Tibial artery (tissue), 4 donors: ENCODE measurements at regions not wholly inside any gene's neighbourhood (a gene's known extent, or its start where the extent isn't known, plus 50 kb on each side); places are given as distances from the start of the nearest gene placed in this dataset.
"Not testable (repeated sequence)": the region's sequence is repeated elsewhere in the genome, so short reads cannot be mapped to it uniquely, and the experiment has no call there.

ENCODE experiments used
- DNase-seq, 2 donors: peaks; one replicate each; pipeline ENCODE4 v3.0.0-alpha.2; 2019
- H3K27ac ChIP-seq, 2 donors: fragments of 200-600 bp; sonication (generic) in 1 of 2; 1 replicate in 1 of 2; 2 replicates in 1 of 2; pipeline ENCODE4 v1.5.1; 2018 to 2019; ENCODE audit warnings: mild to moderate bottlenecking in 1 of 2
- H3K27me3 ChIP-seq, 2 donors: fragments of 200-600 bp; sonication (generic) in 1 of 2; one replicate each; pipeline versions ENCODE4 v1.5.1 to v1.6.0; 2016 to 2019
- H3K36me3 ChIP-seq, 3 donors: fragments of 200-600 bp; sonication (generic) in 2 of 3; one replicate each; pipeline ENCODE4 v1.5.1; 2016 to 2019; ENCODE audit warnings: mild to moderate bottlenecking in 2 of 3
- H3K4me1 ChIP-seq, 4 donors: fragments of 200-600 bp; sonication (generic) in 2 of 4; 1 replicate in 3 of 4; 2 replicates in 1 of 4; pipeline ENCODE4 v1.5.1; 2016 to 2019
- H3K4me3 ChIP-seq, 2 donors: fragments of 200-600 bp; sonication (generic) in 1 of 2; 1 replicate in 1 of 2; 2 replicates in 1 of 2; pipeline ENCODE4 v1.5.1; 2018 to 2019; ENCODE audit warnings: mild to moderate bottlenecking in 2 of 2
- H3K9me3 ChIP-seq, 3 donors: fragments of 200-600 bp; sonication (generic) in 1 of 3; one replicate each; pipeline ENCODE4 v1.5.1; 2016 to 2019
- intact Hi-C: fragments of 100-400 bp; cut with DNase I; formaldehyde crosslinking; loops from one replicate; pipeline ENCODE4 v1.15.0; 2023; ENCODE audit warnings: low total_unique reads
- TF ChIP-seq, protein P1 (sequence below), 2 experiments: fragments of 200-600 bp in 1 of 2; fragments of 450-650 bp in 1 of 2; IDR thresholded peaks; one replicate each; pipeline ENCODE4 v1.5.1; 2017 to 2019; ENCODE audit warnings: antibody characterized with exemption in 2 of 2, mild to moderate bottlenecking in 1 of 2, moderate library complexity in 1 of 2

DNA sequence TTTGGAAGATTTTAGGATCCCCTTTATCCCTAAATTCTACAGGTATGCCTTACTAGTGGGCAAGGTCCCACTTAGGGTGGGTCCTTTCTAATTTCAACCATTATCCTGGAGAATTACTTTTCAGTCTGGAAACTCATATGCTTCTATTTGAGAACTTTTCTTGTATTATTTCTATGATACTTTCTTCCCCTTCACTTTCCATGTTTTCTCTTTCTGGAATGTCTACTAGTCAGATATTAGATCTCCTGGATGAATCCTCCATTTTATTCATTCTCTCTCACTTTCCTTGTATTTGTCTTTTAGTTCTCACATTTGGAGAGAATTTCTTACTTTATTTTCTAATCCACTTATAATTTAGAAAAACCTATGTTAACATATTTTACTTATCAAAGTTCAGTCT lies 83.9 kb upstream of the SIPA1L2 start:
- no peaks in the 10 kb centered on the region for H3K36me3 ChIP-seq
- H3K4me3 ChIP-seq = no peak overlapping the region
- no peak overlapping the region for H3K27ac ChIP-seq
- H3K4me1 ChIP-seq = no peaks in the 10 kb centered on the region
- TF ChIP-seq, protein P1, sequence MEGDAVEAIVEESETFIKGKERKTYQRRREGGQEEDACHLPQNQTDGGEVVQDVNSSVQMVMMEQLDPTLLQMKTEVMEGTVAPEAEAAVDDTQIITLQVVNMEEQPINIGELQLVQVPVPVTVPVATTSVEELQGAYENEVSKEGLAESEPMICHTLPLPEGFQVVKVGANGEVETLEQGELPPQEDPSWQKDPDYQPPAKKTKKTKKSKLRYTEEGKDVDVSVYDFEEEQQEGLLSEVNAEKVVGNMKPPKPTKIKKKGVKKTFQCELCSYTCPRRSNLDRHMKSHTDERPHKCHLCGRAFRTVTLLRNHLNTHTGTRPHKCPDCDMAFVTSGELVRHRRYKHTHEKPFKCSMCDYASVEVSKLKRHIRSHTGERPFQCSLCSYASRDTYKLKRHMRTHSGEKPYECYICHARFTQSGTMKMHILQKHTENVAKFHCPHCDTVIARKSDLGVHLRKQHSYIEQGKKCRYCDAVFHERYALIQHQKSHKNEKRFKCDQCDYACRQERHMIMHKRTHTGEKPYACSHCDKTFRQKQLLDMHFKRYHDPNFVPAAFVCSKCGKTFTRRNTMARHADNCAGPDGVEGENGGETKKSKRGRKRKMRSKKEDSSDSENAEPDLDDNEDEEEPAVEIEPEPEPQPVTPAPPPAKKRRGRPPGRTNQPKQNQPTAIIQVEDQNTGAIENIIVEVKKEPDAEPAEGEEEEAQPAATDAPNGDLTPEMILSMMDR (IDR thresholded peaks at IDR 0.05) = no peak
- no peak for DNase-seq
- intact Hi-C loops = no loop called here
- H3K27me3 ChIP-seq = no peaks in the 10 kb centered on the region
- H3K9me3 ChIP-seq = peaks cover 0 to 4% (median 0%) of the 10 kb centered on the region in 3 donors

GRCh38 chr1:232715154-232715553 lies 85.2 kb upstream of the SIPA1L2 start:
- Histone ChIP-seq H3K36me3 (no peaks in the 10 kb centered on the region), H3K27ac (no peak overlapping the region), H3K9me3 (peaks cover 0 to 4% (median 0%) of the 10 kb centered on the region in 3 donors), H3K4me1 (no peaks in the 10 kb centered on the region), H3K4me3 (no peak overlapping the region), H3K27me3 (no peaks in the 10 kb centered on the region)
- no peak for DNase-seq
- TF ChIP-seq, protein P1 (IDR thresholded peaks at IDR 0.05) = no peak
- intact Hi-C loops = no loop called here

DNA sequence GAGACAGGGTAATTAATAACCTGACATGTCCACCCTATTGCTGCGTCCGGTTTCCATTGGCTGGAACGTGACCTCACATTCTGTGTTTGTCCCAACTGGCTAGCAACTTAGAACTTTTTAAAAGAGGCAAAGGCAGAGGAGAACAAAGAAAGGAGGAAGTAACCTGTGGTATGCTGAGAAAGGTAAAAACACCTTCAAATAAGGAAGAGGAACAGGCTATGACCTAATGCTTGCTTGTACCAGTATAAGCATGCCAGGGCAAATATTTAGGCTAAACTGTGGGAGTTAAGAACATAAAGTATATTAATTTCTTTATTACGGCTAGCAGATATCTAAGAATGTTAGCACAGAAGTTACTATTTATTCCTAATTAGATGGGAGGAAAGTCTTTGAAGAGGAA lies 87.3 kb upstream of the MAP10 start:
- H3K36me3 ChIP-seq, H3K9me3 ChIP-seq, intact Hi-C loops, H3K27me3 ChIP-seq, H3K27ac ChIP-seq, H3K4me3 ChIP-seq, DNase-seq, H3K4me1 ChIP-seq: not testable (repeated sequence)

DNA sequence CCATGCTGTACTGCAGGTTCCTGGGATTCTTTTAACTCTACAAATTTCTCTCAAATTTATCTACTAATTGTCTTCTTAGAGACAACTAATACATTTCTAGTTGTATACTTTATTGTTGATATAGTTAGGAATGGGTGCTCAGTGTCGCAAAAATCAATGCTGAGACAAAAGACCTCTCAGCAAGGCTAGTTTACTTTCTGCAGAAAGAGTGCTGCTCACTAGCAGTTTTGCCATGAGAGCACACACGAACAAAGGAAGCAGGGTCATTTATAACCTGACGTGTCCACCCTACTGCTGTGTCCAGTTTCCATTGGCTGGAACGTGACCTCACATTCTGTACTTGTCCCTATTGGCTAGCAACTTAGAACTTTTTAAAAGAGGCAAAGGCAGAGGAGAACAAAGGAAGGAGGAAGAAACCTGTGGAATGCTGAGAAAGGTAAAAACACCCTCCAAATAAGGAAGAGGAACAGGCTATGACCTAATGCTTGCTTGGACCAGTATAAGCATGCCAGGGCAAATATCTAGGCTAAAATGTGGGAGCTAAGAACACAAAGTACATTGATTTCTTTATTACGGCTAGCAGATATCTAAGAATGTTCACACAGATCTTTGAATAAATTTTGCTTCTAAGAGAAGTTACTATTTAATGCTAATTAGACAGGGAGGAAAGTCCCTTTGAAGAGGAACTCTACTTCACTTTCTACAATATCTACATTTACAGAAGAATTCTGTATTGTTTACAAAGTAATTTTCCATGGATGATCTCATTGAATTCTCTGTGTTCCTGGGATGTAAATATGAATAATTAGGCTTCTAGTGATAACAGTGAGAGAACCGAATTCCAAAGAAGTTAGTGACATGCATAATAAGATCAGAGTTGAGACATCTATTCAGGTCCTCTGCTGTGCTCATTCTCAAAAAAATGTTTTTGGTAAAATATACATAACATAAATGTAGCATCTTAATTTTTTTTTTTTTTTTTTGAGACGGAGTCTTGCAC lies 86.0 kb upstream of the MAP10 start:
- TF ChIP-seq, protein P1 (IDR thresholded peaks at IDR 0.05) = no peak
- Histone ChIP-seq H3K4me3 (no peak overlapping the region), H3K27ac (no peak overlapping the region), H3K36me3 (no peaks in the 10 kb centered on the region), H3K9me3 (no peaks in the 10 kb centered on the region), H3K4me1 (no peaks in the 10 kb centered on the region), H3K27me3 (no peaks in the 10 kb centered on the region)
- intact Hi-C loops = no loop called here
- no peak for DNase-seq

- Histone ChIP-seq H3K27ac (no peak overlapping the region), H3K9me3 (no peaks in the 10 kb centered on the region), H3K27me3 (no peaks in the 10 kb centered on the region), H3K4me3 (no peak overlapping the region), H3K36me3 (no peaks in the 10 kb centered on the region), H3K4me1 (no peaks in the 10 kb centered on the region)
- TF ChIP-seq, protein P1 (IDR thresholded peaks at IDR 0.05) = no peak
- intact Hi-C loops = no loop called here
- DNase-seq = no peak
Observed at GRCh38 chr1:232722626-232723025, 82.6 kb upstream of the MAP10 start.

DNA sequence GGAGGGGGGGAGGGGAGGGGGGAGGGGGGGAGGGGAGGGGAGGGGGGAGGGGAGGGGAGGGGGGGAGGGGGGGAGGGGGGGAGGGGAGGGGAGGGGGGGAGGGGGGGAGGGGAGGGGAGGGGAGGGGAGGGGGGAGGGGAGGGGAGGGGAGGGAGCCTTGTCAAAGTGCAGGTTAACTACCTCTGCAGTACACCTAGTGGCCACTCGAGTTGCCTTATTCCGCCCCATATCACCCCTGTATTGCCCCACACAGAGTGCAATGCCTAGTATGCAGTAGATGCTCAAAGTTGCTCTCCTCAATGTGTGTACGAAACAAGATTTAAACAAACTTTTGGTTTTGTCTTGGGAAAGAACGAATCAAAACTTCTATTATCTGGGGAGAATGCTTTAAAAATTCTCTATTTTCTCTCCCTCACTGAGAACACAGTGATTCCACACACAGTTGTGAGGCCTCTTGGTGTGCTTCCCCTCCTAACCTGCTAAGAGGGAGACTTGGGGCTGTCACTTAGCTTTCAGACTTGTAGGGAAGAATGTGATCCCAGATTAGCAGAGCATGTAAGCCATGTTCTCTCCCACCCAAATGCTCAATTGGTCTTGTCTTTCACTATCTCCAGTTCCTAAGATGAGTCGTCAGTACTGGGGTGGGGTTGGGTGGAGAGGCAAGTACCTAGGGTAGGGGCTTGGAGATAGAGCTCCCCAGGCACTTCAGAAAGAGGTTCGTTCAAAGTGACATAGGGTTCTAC lies 79.7 kb upstream of the MAP10 start:
- DNase-seq = no peak
- H3K27me3 ChIP-seq = no peaks in the 10 kb centered on the region

More for the DNA sequence above, 79.7 kb upstream of the MAP10 start:
- TF ChIP-seq, protein P1 (IDR thresholded peaks at IDR 0.05) = no peak
- Histone ChIP-seq H3K4me1 (no peaks in the 10 kb centered on the region), H3K27ac (no peak overlapping the region), H3K4me3 (no peak overlapping the region), H3K36me3 (no peaks in the 10 kb centered on the region), H3K9me3 (no peaks in the 10 kb centered on the region)
- intact Hi-C loops = no loop called here
